GM12878 (cell line): ENCODE measurements at regions not wholly inside any gene's neighbourhood (a gene's known extent, or its start where the extent isn't known, plus 50 kb on each side); places are given as distances from the start of the nearest gene placed in this dataset.
A peak's percentile ranks its signal among the peaks of the same experiment; 100 is the strongest.

ENCODE experiments used
- EED ChIP-seq: sonication (generic); IDR thresholded peaks from 2 replicates; pipeline ENCODE4 v1.6.1; 2016; ENCODE audit warnings: antibody characterized with exemption, low read depth
- HCFC1 ChIP-seq: fragments of 150-350 bp; IDR thresholded peaks from 2 replicates; pipeline ENCODE4 v1.6.1; 2014; ENCODE audit warnings: low read length
- HSF1 ChIP-seq: fragments of 150-350 bp; IDR thresholded peaks from 2 replicates; pipeline ENCODE4 v1.6.1; 2014; ENCODE audit warnings: mild to moderate bottlenecking, low read depth, low read length
- IKZF2 ChIP-seq, 2 experiments: fragments of 450-650 bp; IDR thresholded peaks; 2 replicates each; pipeline ENCODE4 v1.6.1; 2017; ENCODE audit warnings: mild to moderate bottlenecking in 2 of 2, moderate library complexity in 2 of 2
- IRF3 ChIP-seq: fragments of 450-650 bp; IDR thresholded peaks from 2 replicates; pipeline ENCODE4 v1.6.1; 2014; ENCODE audit warnings: mild to moderate bottlenecking
- JUND ChIP-seq: IDR thresholded peaks from 2 replicates; pipeline ENCODE4 v1.6.1; 2012; ENCODE audit warnings: low read depth, mild to moderate bottlenecking, low read length, improper control_type of control experiment, moderate library complexity
- LARP7 ChIP-seq: fragments of 450-650 bp; IDR thresholded peaks from 2 replicates; pipeline ENCODE4 v1.6.1; 2017; ENCODE audit warnings: mild to moderate bottlenecking
- PBX3 ChIP-seq: IDR thresholded peaks from 2 replicates; pipeline ENCODE4 v1.6.1; 2011; ENCODE audit warnings: mild to moderate bottlenecking, low read depth, low read length, moderate library complexity; ENCODE audit not compliant: insufficient replicate concordance
- PKNOX1 ChIP-seq: fragments of 450-650 bp; IDR thresholded peaks from 2 replicates; pipeline ENCODE4 v1.6.1; 2016; ENCODE audit warnings: mild to moderate bottlenecking
- POLR2AphosphoS5 ChIP-seq: IDR thresholded peaks from 2 replicates; pipeline ENCODE4 v1.6.1; 2011; ENCODE audit warnings: mild to moderate bottlenecking, low read length, inconsistent platforms
- RCOR1 ChIP-seq: conservative IDR thresholded peaks from 2 replicates; pipeline ENCODE4 v1.6.1; 2012; ENCODE audit warnings: low read depth, low read length, improper control_type of control experiment
- RUNX3 ChIP-seq: IDR thresholded peaks from 2 replicates; pipeline ENCODE4 v1.6.1; 2012; ENCODE audit warnings: low read length, inconsistent platforms
- SIX5 ChIP-seq: IDR thresholded peaks from 2 replicates; pipeline ENCODE4 v1.6.1; 2011; ENCODE audit warnings: mild to moderate bottlenecking, low read depth, low read length, moderate library complexity; ENCODE audit not compliant: severe bottlenecking
- SP1 ChIP-seq: IDR thresholded peaks from one replicate; pipeline ENCODE4 v1.6.1; 2011; ENCODE audit warnings: low read depth, low read length
- SRF ChIP-seq, 2 experiments: IDR thresholded peaks; 2 replicates each; pipeline ENCODE4 v1.6.1; 2011; ENCODE audit warnings: low read depth in 2 of 2, low read length in 2 of 2, mild to moderate bottlenecking in 1 of 2, moderate library complexity in 1 of 2
- STAT1 ChIP-seq: fragments of 450-650 bp; conservative IDR thresholded peaks from 2 replicates; pipeline ENCODE4 v1.6.1; 2014; ENCODE audit warnings: antibody characterized with exemption, mild to moderate bottlenecking
- SUPT20H ChIP-seq: IDR thresholded peaks from 2 replicates; pipeline ENCODE4 v1.6.1; 2011; ENCODE audit warnings: low read depth, mild to moderate bottlenecking, low read length, moderate library complexity, borderline replicate concordance; ENCODE audit not compliant: control insufficient read depth
- TAF1 ChIP-seq: IDR thresholded peaks from 2 replicates; pipeline ENCODE4 v1.6.1; 2011; ENCODE audit warnings: mild to moderate bottlenecking, low read depth, low read length, borderline replicate concordance
- TBL1XR1 ChIP-seq: IDR thresholded peaks from 2 replicates; pipeline ENCODE4 v1.6.1; 2012; ENCODE audit warnings: low read depth, low read length, improper control_type of control experiment
- TCF12 ChIP-seq: IDR thresholded peaks from 2 replicates; pipeline ENCODE4 v1.6.1; 2011; ENCODE audit warnings: low read depth, mild to moderate bottlenecking, low read length
- USF1 ChIP-seq: IDR thresholded peaks from 2 replicates; pipeline ENCODE4 v1.6.1; 2011; ENCODE audit warnings: borderline replicate concordance, low read depth, mild to moderate bottlenecking, moderate library complexity, mixed read lengths, low read length; ENCODE audit not compliant: insufficient read depth; ENCODE audit errors: extremely low read length
- ZNF687 ChIP-seq: fragments of 450-650 bp; IDR thresholded peaks from 2 replicates; pipeline ENCODE4 v1.6.1; 2017; ENCODE audit warnings: mild to moderate bottlenecking, moderate library complexity
- ZZZ3 ChIP-seq: IDR thresholded peaks from 2 replicates; pipeline ENCODE4 v1.6.1; 2011; ENCODE audit warnings: low read depth; ENCODE audit not compliant: control insufficient read depth, insufficient read length

GRCh38 chr9:1878811-1879210 is 136.3 kb upstream of the SMARCA2 start (continued):
- no peak for TF ChIP-seq PBX3
- no peak for TF ChIP-seq SRF (IDR thresholded peaks at IDR 0.05; ENCODE audit: low read depth in 2 of 2, low read length in 2 of 2)
- peak; percentile 84 to 90; a peak in 3 of 4 replicates for TF ChIP-seq IKZF2 (IDR thresholded peaks at IDR 0.05)
- TF ChIP-seq SP1: no peak
- TF ChIP-seq IRF3: no peak
- TF ChIP-seq POLR2AphosphoS5: no peak
- TF ChIP-seq JUND: no peak
- no peak for TF ChIP-seq SIX5
- no peak for TF ChIP-seq RUNX3
- no peak for TF ChIP-seq TCF12
- no peak for TF ChIP-seq ZNF687
- TF ChIP-seq TBL1XR1: no peak
- TF ChIP-seq SUPT20H: no peak
- TF ChIP-seq RCOR1: 0 out of 2 replicates have a peak, but pooled peaks have one; percentile 35
- TF ChIP-seq EED: no peak
- TF ChIP-seq ZZZ3: no peak
- no peak for TF ChIP-seq STAT1
- TF ChIP-seq LARP7: no peak
- no peak for TF ChIP-seq TAF1
- no peak; the same call in 1 of the 2 replicates for TF ChIP-seq PKNOX1
- no peak for TF ChIP-seq HCFC1
- no peak for TF ChIP-seq USF1
- no peak for TF ChIP-seq HSF1
